UCSD-AML1 (cell line): ENCODE measurements at regions not wholly inside any gene's neighbourhood (a gene's known extent, or its start where the extent isn't known, plus 50 kb on each side); places are given as distances from the start of the nearest gene placed in this dataset.

Source experiments
- DNase-seq: peaks from one replicate; lab custom pipeline; 2025; ENCODE audit not compliant: unreplicated experiment; lab: John Stamatoyannopoulos, UW

- no peak for DNase-seq
Observed at GRCh38 chr22:48578138-48579042, 1249.3 kb downstream of the BRD1 start.

GRCh38 chr22:48577691-48578090, 1250.0 kb downstream of the BRD1 start:
- no peak for DNase-seq

GRCh38 chr22:48577014-48577690, 1250.5 kb downstream of the BRD1 start:
- no peak for DNase-seq

- no peak for DNase-seq
Observed at GRCh38 chr22:48576333-48577013, 1251.2 kb downstream of the BRD1 start.

GRCh38 chr22:48575618-48576332, 1251.9 kb downstream of the BRD1 start:
- DNase-seq: no peak

GRCh38 chr22:48574776-48575617, 1252.7 kb downstream of the BRD1 start:
- no peak for DNase-seq

- DNase-seq: no peak
Observed at GRCh38 chr22:48573766-48574165, 1253.9 kb downstream of the BRD1 start.

- DNase-seq: no peak
Observed at GRCh38 chr22:48572951-48573350, 1254.7 kb downstream of the BRD1 start.

GRCh38 chr22:48570912-48571311, 1256.8 kb downstream of the BRD1 start:
- DNase-seq: no peak

GRCh38 chr22:48569476-48570233, 1258.0 kb downstream of the BRD1 start:
- no peak for DNase-seq

- DNase-seq: no peak
Observed at GRCh38 chr22:48568736-48569330, 1258.8 kb downstream of the BRD1 start.

GRCh38 chr22:48567213-48567975, 1260.3 kb downstream of the BRD1 start:
- DNase-seq: peak; percentile 52

- DNase-seq: no peak
Observed at GRCh38 chr22:48566741-48567140, 1260.9 kb downstream of the BRD1 start.

- no peak for DNase-seq
Observed at GRCh38 chr22:48565901-48566501, 1261.7 kb downstream of the BRD1 start.

GRCh38 chr22:48564995-48565394, 1262.7 kb downstream of the BRD1 start:
- DNase-seq: no peak

- DNase-seq: no peak
Observed at GRCh38 chr22:48563966-48564330, 1263.7 kb downstream of the BRD1 start.

GRCh38 chr22:48563118-48563965, 1264.3 kb downstream of the BRD1 start:
- no peak for DNase-seq
